Cardiac fibroblast (primary cell): ENCODE measurements at regions not wholly inside any gene's neighbourhood (a gene's known extent, or its start where the extent isn't known, plus 50 kb on each side); places are given as distances from the start of the nearest gene placed in this dataset.

Experiments
- DNase-seq, 2 donors: peaks; one replicate each; pipeline versions ENCODE4 v3.0.0 to v3.0.0-alpha.2; 2010; ENCODE audit warnings: low read depth in 2 of 2
- H3K4me3 ChIP-seq, 2 donors: replicated peaks in 1 of 2; 1 replicate in 1 of 2; 2 replicates in 1 of 2; pipeline ENCODE4 v1.5.1; 2011; ENCODE audit warnings: low read depth in 2 of 2, low read length in 2 of 2, mild to moderate bottlenecking in 2 of 2, moderate library complexity in 1 of 2
- TF ChIP-seq, protein P1 (sequence below): IDR thresholded peaks from one replicate; pipeline ENCODE4 v1.5.1; 2011; ENCODE audit warnings: low read depth, mild to moderate bottlenecking, low read length, inconsistent platforms

DNA sequence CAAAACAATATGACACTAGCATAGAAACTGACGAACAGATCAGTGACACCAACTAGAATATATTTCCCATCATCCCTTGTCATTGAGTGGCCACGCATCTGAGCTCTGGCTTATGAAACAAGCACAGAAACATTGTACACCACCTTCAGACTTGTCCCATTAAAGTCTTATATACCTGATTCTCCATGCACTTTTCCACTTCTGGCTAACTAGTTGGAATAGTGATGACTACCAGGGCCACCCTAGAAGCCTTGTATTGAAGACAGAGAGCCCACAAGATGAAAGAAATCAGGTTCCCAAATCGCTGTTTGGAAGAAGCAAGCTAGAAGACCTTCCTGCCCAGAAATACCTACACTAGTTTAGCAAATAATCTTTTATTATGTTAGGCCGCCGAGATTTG, 99.7 kb upstream of the PPM1H start:
- DNase-seq = no peak
- TF ChIP-seq, protein P1, sequence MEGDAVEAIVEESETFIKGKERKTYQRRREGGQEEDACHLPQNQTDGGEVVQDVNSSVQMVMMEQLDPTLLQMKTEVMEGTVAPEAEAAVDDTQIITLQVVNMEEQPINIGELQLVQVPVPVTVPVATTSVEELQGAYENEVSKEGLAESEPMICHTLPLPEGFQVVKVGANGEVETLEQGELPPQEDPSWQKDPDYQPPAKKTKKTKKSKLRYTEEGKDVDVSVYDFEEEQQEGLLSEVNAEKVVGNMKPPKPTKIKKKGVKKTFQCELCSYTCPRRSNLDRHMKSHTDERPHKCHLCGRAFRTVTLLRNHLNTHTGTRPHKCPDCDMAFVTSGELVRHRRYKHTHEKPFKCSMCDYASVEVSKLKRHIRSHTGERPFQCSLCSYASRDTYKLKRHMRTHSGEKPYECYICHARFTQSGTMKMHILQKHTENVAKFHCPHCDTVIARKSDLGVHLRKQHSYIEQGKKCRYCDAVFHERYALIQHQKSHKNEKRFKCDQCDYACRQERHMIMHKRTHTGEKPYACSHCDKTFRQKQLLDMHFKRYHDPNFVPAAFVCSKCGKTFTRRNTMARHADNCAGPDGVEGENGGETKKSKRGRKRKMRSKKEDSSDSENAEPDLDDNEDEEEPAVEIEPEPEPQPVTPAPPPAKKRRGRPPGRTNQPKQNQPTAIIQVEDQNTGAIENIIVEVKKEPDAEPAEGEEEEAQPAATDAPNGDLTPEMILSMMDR = no peak
- no peak overlapping the region for H3K4me3 ChIP-seq

DNA sequence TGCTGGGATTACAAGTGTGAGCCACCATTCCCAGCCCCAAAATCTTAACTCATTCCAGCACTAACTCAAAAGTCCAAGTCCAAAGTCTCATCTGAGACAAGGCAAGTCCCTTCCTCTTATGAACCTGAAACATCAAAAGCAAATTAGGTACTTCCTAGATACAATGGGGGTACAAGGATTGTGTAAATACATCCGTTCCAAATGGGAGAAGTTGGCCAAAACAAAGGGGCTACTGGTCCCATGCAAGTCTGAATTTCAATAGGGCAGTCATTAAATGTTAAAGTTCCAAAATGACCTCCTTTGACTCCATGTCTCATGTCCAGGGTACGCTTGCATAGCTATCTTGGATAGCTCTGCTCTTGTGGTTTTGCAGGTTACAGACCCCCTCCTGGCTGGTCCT, 94.7 kb upstream of the PPM1H start:
- TF ChIP-seq, protein P1 = no peak
- no peak overlapping the region for H3K4me3 ChIP-seq
- no peak for DNase-seq

DNA sequence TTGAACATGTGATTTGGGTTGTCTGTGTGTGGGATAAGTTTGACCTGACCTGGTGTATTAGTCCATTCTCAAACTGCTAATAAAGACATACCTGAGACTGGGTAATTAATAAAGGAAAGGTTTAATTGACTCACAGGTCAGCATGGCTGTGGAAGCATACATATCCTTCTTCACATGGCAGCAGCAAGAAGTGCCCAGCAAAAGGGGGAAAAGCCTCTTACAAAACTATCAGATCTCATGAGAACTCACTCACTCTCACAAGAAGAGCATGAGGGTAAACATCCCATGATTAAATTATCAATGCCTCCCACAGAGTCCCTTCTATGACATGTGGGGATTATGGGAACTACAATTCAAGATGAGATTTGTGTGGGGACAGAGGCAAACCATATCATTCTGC, 94.0 kb upstream of the PPM1H start:
- DNase-seq = no peak
- H3K4me3 ChIP-seq = no peak overlapping the region
- TF ChIP-seq, protein P1 = no peak

DNA sequence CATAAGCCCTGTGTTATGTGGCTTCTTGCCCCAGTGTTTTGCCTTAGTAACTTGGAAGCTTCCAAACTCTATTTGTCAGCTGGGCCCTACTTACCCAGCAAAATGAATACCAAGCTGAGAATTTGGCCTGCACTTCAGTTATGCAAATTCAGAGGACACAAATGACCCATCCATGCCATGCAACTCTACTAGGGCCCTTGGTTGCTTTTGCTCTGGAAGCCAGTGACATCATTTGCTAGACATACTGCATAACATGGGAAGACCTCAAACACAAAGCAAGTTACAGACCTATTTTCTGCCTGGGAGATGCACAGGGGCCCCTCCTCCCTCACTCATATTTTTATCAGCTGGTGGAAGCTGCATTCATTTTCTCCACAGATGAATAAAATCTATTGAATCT, 90.2 kb upstream of the PPM1H start:
- TF ChIP-seq, protein P1 = no peak
- no peak overlapping the region for H3K4me3 ChIP-seq
- no peak for DNase-seq

DNA sequence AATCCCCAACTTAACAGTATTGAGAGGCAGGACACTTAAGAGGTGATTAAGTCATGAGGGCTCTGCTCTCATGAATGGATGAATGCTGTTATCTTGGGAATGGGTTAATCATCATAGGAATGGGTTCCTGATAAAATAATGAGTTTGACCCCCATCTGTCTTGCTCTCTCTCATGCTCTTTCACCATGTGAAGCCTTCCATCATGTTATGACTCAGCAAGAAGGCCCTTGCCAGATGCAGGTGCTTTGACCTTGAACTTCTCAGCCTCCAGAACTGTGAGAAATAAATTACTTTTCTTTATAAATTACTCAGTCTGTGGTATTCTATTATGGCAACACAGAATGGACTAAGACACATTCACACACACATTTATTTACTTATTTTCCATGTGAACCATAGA, 89.0 kb upstream of the PPM1H start:
- TF ChIP-seq, protein P1 = no peak
- no peak overlapping the region for H3K4me3 ChIP-seq
- DNase-seq = no peak

DNA sequence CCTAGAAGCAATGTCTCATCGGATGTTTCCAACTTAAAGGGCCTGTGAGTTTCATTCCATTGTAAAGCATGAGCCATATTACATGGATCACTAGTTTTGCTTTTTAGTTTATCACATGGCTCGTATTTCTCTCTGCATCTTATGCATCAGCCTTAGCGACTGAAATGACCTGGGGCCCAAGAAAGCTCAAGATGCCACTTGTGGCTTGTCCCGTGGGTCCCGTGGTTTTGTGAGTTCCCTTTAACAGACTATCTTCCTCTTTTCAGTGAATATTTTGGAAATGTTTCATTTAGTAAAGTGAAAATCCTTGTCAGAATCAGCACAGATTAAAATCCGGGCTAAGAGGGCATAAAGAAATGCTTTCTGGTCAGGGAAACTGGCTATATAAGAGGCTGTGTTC, 86.2 kb upstream of the PPM1H start:
- no peak overlapping the region for H3K4me3 ChIP-seq
- TF ChIP-seq, protein P1 = no peak
- no peak for DNase-seq

DNA sequence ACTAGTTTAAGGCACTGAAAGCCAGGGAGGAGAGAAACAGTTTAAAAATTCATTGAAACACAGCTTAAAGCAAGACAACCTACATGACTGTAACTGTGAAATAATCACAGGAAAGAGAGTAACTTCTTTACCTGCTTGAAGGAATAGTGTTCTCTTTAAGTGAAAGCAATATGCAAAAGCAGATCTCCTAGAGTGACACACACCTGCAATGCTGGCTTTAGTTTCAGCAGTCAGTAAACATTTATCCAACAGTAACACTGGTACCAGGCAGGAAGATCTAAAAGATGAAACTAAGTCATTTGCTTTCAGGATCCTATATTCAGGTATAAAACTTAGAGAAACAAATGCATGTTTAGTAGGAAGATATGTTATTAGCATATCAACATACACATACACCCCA, 85.3 kb upstream of the PPM1H start:
- DNase-seq = no peak
- TF ChIP-seq, protein P1 = no peak
- no peak overlapping the region for H3K4me3 ChIP-seq
